ENCODE measurements at regions not wholly inside any gene's neighbourhood (a gene's known extent, or its start where the extent isn't known, plus 50 kb on each side); places are given as distances from the start of the nearest gene placed in this dataset.

- DNase-seq (ENCODE audit: low read depth, low spot score), result no peak
These were observed 424.6 kb downstream of the MED10 start for GRCh38 chr5:5953584-5954274.

- no peak for DNase-seq (ENCODE audit: low read depth, low spot score)
These were observed 426.4 kb downstream of the MED10 start for GRCh38 chr5:5951953-5952352.

DNA sequence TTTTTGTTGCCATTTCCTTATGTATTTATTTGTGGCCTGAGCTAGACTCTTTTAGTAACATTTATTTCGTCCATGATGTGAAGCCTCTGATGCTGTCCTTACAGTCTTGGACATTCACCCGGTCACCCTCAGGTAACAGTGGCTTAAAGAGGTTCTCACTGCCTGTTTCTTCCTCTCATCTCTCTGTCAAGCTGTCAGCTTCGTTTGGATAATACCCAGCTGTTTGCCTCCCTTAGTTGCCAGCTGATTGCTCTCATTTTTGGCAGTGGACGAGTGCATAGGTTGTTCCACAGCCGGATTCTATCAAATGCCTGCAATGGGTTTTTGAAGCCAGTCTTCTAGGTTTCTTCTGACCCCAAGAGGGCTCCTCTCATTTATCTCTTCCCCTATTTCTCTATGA lies 427.7 kb downstream of the MED10 start:
- DNase-seq (ENCODE audit: low read depth, low spot score), result no peak

GRCh38 chr5:5941486-5941885 lies 436.9 kb downstream of the MED10 start:
- no peak for DNase-seq (ENCODE audit: low read depth, low spot score)

DNA sequence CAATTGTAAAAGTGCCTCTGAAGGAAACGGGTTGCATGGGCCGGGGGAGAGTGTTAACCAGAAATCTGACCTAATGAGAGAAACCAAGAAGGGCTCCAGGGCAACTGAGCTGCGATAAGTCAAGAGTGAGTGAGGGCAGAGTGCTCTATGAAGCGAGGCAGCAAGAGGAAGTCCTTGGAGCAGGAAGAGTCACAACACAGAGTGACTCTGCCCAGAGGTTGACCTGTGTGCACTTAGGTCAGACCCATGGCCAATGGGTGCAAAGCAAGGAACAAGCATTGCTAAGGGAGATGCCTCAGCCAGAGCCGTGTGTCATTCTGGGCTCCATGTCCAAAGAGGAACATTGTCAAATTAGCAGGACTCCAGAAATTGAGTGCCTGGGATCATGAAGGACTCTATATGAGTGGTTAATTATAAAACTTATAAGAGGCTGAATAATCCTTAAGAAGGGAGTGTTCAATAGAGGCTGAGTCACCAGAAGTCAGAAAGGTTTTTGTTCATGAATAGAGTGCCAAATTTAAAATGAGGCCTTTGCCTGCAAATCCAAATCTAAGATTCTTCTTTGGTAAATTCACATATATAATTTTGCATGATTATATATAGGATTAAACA lies 438.5 kb downstream of the MED10 start:
- no peak for DNase-seq (ENCODE audit: low read depth, low spot score)

GRCh38 chr5:5933651-5934050 lies 444.7 kb downstream of the MED10 start:
- DNase-seq (ENCODE audit: low read depth, low spot score), result peak; percentile 7

DNA sequence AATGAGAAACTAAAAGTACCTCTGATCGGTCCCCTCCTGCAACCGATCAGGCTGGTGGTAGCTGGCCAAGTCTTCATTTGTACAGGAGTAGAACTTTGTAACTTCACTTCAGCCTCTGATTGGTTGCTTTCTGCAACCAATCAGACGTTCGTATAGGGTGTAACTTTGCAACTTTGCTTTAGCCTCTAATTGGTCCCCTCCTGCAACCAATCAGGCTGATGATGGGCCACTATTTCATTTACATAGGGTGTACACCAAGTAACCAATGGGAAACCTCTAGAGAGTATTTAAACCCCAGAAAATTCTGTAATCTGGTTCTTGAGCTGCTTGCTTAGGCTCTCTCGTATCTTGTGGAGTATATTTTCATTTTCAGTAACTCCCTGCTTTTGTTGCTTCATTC lies 445.5 kb downstream of the MED10 start:
- no peak for DNase-seq (ENCODE audit: low read depth, low spot score)

GRCh38 chr5:5930561-5930960 lies 447.8 kb downstream of the MED10 start:
- no peak for DNase-seq (ENCODE audit: low read depth, low spot score)

GRCh38 chr5:5929291-5930020 lies 448.9 kb downstream of the MED10 start:
- DNase-seq (ENCODE audit: low read depth, low spot score), result no peak

DNA sequence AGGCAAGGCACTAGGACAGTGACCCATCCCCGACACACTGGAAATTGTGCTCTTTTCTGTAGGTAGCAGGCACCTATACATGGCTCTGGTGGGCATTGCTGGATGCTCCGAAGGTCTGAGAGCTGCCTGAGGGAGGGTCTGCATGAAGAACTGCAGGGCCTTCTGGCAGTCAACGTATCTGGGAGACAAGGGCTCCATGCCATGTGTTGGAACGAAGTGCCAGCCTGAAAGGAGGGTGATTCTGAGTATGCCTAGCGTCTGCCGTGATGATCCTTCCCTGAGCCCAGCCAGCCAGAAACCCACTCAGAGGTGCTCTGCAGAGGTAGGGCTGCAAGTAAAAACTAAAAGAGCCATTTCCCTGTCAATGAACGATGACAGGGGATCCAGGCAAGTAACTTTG lies 453.2 kb downstream of the MED10 start:
- DNase-seq (ENCODE audit: low read depth, low spot score), result no peak

- no peak for DNase-seq (ENCODE audit: low read depth, low spot score)
These were observed 458.9 kb downstream of the MED10 start for GRCh38 chr5:5919411-5919810.

DNA sequence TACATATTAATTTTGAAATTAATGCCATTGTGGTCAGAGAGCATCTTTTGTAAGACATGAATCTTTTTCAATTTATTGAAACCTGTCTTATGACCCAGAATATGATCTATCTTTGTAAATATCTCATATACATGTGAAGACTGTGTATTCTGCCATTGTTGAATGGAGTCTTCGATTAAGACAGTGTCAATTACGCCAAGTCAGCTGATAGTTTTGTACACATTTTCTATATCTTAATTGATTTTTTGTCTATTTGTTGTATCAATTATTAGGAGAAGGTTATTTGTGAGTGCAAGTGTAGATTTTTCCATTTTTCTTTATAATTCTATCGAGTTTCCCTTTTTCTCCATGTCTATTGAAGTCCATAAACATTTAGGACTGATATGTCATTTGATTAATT lies 471.6 kb downstream of the MED10 start:
- DNase-seq (ENCODE audit: low read depth, low spot score), result no peak

DNA sequence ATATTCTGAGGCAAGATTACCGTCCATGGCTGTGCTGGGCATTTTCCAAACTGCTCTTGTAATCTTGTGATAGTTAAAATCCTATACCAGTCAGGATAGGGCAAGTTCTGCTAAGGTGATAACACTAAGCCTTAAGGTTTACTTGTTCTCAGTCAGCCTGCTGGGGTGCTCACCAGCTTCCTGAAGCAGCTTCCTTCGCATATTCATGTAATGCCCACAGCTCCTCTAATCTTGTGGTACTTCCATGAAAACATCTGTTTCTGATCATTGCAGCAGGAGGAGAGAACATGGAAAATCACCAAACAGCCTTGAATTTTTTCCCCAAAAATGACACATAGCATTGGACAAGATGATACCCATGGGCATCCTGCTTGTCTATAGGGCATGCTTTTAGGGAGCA lies 473.2 kb downstream of the MED10 start:
- DNase-seq (ENCODE audit: low read depth, low spot score), result no peak

DNA sequence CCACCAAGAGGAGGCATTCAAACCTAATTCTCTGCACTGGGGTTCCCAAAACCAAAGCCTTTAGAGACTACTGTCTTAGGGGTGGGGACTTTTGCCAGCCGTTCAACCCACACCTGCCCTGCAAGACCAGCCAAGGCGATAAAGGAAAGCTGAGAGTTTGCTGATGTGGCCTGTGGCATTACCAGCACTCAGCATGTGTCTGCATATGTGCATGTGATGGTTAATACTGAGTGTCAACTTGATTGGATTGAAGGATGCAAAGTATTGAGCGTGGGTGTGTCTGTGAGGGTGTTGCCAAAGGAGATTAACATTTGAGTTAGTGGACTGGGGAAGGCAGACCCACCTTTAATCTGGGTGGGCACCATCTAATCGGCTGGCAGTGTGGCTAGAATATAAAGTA lies 474.2 kb downstream of the MED10 start:
- DNase-seq (ENCODE audit: low read depth, low spot score), result no peak

GRCh38 chr5:5902678-5903646 lies 475.4 kb downstream of the MED10 start:
- no peak for DNase-seq (ENCODE audit: low read depth, low spot score)

GRCh38 chr5:5900350-5900749 lies 477.9 kb downstream of the ICE1 start:
- DNase-seq (ENCODE audit: low read depth, low spot score), result no peak

DNA sequence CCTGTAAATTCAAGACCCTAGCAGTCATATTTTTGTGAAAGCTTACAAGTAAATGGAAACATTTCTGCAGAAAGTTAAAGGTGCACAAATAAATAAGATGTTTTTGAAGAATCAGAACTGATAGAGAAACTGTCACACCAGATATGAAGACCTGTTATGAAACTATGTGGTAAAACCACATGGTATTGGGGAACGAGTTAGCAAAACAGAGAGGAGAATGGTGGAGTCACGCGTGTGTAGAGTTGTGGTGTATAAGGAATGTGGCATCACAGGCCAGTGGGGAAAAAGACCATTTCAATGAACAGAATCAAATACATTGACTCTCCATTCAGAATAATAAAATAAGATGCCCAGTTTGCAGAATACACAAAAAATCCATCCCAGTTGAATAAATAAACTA lies 477.2 kb downstream of the ICE1 start:
- DNase-seq (ENCODE audit: low read depth, low spot score), result no peak

DNA sequence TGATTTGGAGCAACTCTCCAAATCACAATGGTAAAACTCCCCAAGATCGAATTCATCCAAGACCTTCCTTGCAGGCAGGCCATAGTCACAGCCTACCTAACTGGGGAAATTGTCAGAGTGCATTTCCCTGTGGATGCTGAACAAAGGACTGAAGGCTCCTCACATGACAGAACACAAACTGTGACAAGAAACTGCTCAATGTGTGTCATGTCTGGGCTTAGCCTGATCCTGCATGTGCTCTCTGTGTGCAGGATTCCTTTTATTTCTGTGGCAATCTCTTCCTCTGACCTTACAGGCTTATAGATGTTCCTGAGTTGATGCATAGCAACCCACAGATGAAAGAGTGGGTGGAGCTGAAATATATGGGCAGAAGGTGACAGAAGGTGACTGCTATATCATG lies 465.8 kb downstream of the ICE1 start:
- no peak for DNase-seq (ENCODE audit: low read depth, low spot score)

DNA sequence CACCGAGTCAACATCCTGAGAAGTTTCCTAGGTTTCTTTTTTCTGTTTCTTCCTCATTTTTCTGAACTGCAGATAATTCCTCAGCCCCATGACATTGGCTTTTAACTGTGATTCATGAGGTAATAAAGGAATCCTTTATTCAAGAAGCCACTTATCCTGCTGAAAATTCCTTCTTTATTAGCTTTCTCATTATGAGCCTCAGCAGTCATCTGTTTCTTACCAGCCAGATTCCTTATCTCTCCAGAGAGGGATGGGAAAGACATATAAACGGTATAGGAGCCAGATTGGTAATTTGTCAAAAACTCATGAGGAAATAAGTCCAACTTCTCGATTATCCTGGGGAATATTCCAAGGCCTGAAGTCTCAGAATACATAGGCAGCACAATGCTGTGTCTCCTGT lies 465.4 kb downstream of the ICE1 start:
- DNase-seq (ENCODE audit: low read depth, low spot score), result no peak

GRCh38 chr5:5886812-5887486 lies 464.5 kb downstream of the ICE1 start:
- no peak for DNase-seq (ENCODE audit: low read depth, low spot score)

DNA sequence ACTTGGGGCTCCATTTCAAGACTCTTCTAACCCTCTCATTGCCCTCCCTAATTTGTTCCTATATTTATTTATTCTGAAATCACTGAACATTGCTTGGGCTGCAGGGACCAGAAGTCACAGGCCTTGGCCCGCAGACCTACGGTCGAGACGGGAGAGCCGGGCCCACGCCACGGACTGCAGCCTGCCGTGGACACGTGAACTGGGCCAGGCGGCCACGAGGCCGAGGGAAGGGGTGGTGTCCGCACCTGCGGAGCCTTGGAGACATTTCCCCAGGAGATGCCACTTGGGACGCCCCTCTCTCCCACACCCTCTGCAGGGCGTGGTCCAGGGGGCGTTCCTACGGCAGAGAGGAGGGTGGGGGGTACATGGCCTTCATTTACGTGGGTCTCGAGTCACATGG lies 463.9 kb downstream of the ICE1 start:
- no peak for DNase-seq (ENCODE audit: low read depth, low spot score)

All from iPS DF 19.7 (cell line).